SJSA1 (cell line): ENCODE measurements at regions not wholly inside any gene's neighbourhood (a gene's known extent, or its start where the extent isn't known, plus 50 kb on each side); places are given as distances from the start of the nearest gene placed in this dataset.

Source experiments
- DNase-seq, 2 experiments: peaks; one replicate each; pipeline ENCODE4 v3.0.0-alpha.2; 2015 to 2020; ENCODE audit warnings: low spot score in 2 of 2, low read depth in 1 of 2
- H3K27ac ChIP-seq: fragments of 250-450 bp; sonication (Bioruptor Pico); 2 replicates; pipeline ENCODE4 v1.5.1; 2020; ENCODE audit warnings: mild to moderate bottlenecking, moderate library complexity
- H3K27me3 ChIP-seq: fragments of 250-450 bp; sonication (Bioruptor Pico); replicated peaks from 2 replicates; pipeline ENCODE4 v1.5.1; 2020; ENCODE audit warnings: mild to moderate bottlenecking, moderate library complexity
- H3K36me3 ChIP-seq: fragments of 250-450 bp; sonication (Bioruptor Pico); 2 replicates; pipeline ENCODE4 v1.5.1; 2020; ENCODE audit warnings: mild to moderate bottlenecking
- H3K4me1 ChIP-seq: fragments of 250-450 bp; sonication (Bioruptor Pico); replicated peaks from 2 replicates; pipeline ENCODE4 v1.6.1; 2021; ENCODE audit warnings: mild to moderate bottlenecking
- H3K4me3 ChIP-seq: fragments of 250-450 bp; sonication (Bioruptor Pico); 2 replicates; pipeline ENCODE4 v1.5.1; 2020; ENCODE audit warnings: mild to moderate bottlenecking
- H3K9me3 ChIP-seq: fragments of 250-450 bp; sonication (Bioruptor Pico); replicated peaks from 2 replicates; pipeline ENCODE4 v1.5.1; 2020; ENCODE audit warnings: mild to moderate bottlenecking

DNA sequence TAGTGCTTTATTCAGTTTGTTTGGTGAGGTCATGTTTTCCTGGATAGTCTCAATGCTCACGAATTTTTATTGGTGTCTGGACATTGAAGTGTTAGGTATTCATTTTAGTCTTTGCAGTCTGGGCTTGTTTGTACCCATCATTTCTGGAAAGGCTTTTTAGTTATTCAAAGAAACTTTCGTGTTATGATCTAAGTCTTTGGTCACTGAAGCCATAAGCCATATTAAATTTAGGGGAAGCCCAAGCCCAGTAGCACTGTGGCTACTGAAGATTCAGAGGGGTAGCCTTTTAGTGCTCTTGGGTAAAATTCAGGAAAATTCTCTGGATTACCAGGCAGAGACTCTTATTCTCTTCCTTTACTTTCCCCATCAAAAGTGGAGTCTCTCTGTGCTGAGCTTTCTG is 56.2 kb upstream of the PEX5L start:
- no peaks in the 10 kb centered on the region for H3K27me3 ChIP-seq
- H3K4me1 ChIP-seq, result no peaks in the 10 kb centered on the region
- H3K4me3 ChIP-seq, result no peak overlapping the region
- no peak overlapping the region for H3K27ac ChIP-seq
- no peaks in the 10 kb centered on the region for H3K9me3 ChIP-seq
- H3K36me3 ChIP-seq, result no peaks in the 10 kb centered on the region
- DNase-seq, result no peak

- H3K27ac ChIP-seq, result no peak overlapping the region
- no peak overlapping the region for H3K4me3 ChIP-seq
- no peaks in the 10 kb centered on the region for H3K36me3 ChIP-seq
- H3K9me3 ChIP-seq, result no peaks in the 10 kb centered on the region
- no peaks in the 10 kb centered on the region for H3K4me1 ChIP-seq
- DNase-seq, result no peak
- H3K27me3 ChIP-seq, result no peaks in the 10 kb centered on the region
Observed at GRCh38 chr3:180093535-180093934, 56.8 kb upstream of the PEX5L start.

GRCh38 chr3:180097626-180098025 is 60.9 kb upstream of the PEX5L start:
- Histone ChIP-seq H3K4me3 (no peak overlapping the region), H3K4me1 (no peaks in the 10 kb centered on the region), H3K9me3 (no peaks in the 10 kb centered on the region), H3K36me3 (no peaks in the 10 kb centered on the region), H3K27ac (no peak overlapping the region), H3K27me3 (no peaks in the 10 kb centered on the region; the same call in 1 of the 2 replicates)
- no peak for DNase-seq

GRCh38 chr3:180102134-180102533 is 65.4 kb upstream of the PEX5L start:
- H3K4me1 ChIP-seq, result no peaks in the 10 kb centered on the region
- no peak overlapping the region for H3K27ac ChIP-seq
- H3K27me3 ChIP-seq, result no peaks in the 10 kb centered on the region; the same call in 1 of the 2 replicates
- DNase-seq, result no peak
- H3K4me3 ChIP-seq, result no peak overlapping the region
- no peaks in the 10 kb centered on the region for H3K36me3 ChIP-seq
- H3K9me3 ChIP-seq, result no peaks in the 10 kb centered on the region

GRCh38 chr3:180102604-180103003 is 65.9 kb upstream of the PEX5L start:
- H3K4me1 ChIP-seq, result no peaks in the 10 kb centered on the region
- H3K36me3 ChIP-seq, result no peaks in the 10 kb centered on the region
- no peak overlapping the region for H3K27ac ChIP-seq
- no peak for DNase-seq
- H3K27me3 ChIP-seq, result no peaks in the 10 kb centered on the region; the same call in 1 of the 2 replicates
- no peak overlapping the region for H3K4me3 ChIP-seq
- H3K9me3 ChIP-seq, result no peaks in the 10 kb centered on the region

GRCh38 chr3:180116203-180116602 is 79.5 kb upstream of the PEX5L start:
- no peaks in the 10 kb centered on the region for H3K27me3 ChIP-seq
- no peak overlapping the region for H3K27ac ChIP-seq
- no peak for DNase-seq
- no peaks in the 10 kb centered on the region for H3K4me1 ChIP-seq
- H3K9me3 ChIP-seq, result no peaks in the 10 kb centered on the region
- no peaks in the 10 kb centered on the region for H3K36me3 ChIP-seq
- H3K4me3 ChIP-seq, result no peak overlapping the region

DNA sequence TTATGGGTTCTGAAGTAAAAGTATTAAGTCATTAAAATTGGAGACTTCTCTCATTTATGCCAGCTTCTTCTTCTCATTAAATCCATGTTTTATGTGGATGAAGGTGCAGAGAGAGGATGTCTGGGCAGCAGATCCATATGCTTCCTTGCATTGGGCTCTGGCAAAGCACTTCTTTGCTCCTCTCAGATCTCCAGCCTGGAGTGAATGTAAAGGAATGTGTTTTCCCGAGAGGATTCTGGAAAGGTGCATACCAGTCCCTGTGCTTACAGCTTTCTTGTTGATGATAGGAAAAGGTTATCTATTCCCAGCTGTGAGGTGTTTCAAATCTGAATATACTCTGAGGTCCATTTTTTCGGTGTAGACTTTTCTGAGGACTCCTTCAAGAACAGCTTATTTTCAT is 79.9 kb upstream of the PEX5L start:
- Histone ChIP-seq H3K9me3 (no peaks in the 10 kb centered on the region), H3K36me3 (no peaks in the 10 kb centered on the region), H3K4me3 (no peak overlapping the region), H3K27me3 (no peaks in the 10 kb centered on the region), H3K27ac (no peak overlapping the region), H3K4me1 (no peaks in the 10 kb centered on the region)
- no peak for DNase-seq

DNA sequence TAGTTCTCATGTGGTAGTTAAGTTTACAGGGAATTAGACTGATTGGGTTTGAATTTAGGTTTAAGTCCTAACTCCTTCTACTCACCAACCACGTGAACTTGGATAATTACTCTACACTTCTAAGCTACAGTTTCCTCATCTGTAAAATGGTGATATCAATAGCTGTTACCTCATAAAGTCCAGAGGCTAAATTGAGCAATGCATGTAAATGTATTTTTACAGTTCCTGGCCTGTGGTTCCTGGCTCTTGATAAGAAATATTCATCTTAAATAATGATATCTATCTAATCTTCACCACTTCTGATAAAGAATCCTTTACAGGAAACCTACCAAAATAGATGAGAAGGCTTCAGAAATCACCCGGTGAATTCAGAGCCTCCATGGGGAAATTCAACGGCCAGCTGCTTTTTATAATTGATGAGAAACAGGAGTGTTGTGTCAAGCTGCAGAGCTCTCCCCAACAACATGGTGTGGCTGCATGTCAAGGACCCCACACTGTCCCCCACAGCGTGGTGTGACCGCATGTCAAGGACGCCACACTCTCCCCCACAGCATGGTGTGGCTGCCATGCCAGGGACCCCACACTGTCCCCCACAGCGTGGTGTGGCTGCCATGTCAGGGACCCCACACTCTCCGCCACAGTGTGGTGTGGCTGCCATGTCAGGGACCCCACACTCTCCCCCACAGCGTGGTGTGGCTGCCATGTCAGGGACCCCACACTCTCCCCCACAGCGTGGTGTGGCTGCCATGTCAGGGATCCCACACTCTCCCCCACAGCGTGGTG is 80.8 kb upstream of the PEX5L start:
- Histone ChIP-seq H3K9me3 (no peaks in the 10 kb centered on the region), H3K27me3 (no peaks in the 10 kb centered on the region), H3K4me1 (no peaks in the 10 kb centered on the region), H3K27ac (no peak overlapping the region), H3K36me3 (no peaks in the 10 kb centered on the region), H3K4me3 (no peak overlapping the region)
- DNase-seq, result no peak

GRCh38 chr3:180119567-180119966 is 82.8 kb upstream of the PEX5L start:
- DNase-seq, result no peak
- Histone ChIP-seq H3K27ac (no peak overlapping the region), H3K27me3 (no peaks in the 10 kb centered on the region), H3K9me3 (no peaks in the 10 kb centered on the region), H3K4me3 (no peak overlapping the region), H3K4me1 (no peaks in the 10 kb centered on the region), H3K36me3 (no peaks in the 10 kb centered on the region)

DNA sequence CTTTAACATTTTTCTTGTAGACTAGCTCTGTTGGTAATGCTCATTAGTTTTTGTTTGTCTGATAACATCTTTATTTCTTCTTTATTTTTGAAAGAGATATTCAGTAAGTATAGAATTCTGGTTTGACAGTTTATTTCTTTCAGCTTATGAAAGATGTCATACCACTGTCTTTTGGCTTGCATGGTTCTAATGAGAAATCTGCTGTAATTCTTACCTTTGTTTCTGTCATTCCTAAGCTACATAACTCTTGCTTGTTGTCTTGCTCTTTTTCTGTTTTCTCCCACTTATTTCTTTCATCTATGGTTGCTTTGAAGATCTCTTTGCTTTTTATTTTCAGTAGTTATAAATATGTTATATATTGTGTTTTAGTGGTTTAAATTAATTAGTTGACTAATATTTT is 87.2 kb upstream of the PEX5L start:
- H3K27me3 ChIP-seq, result no peaks in the 10 kb centered on the region
- no peak for DNase-seq
- no peak overlapping the region for H3K4me3 ChIP-seq
- H3K27ac ChIP-seq, result no peak overlapping the region
- H3K4me1 ChIP-seq, result no peaks in the 10 kb centered on the region
- H3K9me3 ChIP-seq, result no peaks in the 10 kb centered on the region
- H3K36me3 ChIP-seq, result no peaks in the 10 kb centered on the region

DNA sequence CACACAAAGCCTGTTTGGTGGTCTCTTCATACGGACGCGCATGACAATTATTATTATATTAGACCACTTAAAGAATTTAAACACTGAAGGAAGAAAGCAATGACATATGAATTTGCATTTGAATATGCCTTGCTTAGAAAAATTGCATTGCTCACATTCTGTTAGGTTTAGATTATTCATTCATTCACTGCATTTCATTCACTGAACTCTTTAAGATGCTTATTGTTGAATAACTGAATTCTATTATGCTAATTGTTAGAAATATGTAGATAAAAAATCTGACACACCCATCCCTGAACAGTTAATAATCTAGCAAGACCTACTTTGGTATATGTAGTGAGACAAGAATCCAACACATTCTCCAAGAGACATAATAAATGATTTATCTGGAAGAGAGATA is 94.4 kb upstream of the PEX5L start:
- H3K27me3 ChIP-seq, result no peaks in the 10 kb centered on the region
- no peaks in the 10 kb centered on the region for H3K9me3 ChIP-seq
- no peak overlapping the region for H3K27ac ChIP-seq
- no peak for DNase-seq
- H3K4me3 ChIP-seq, result no peak overlapping the region
- H3K36me3 ChIP-seq, result no peaks in the 10 kb centered on the region
- no peaks in the 10 kb centered on the region for H3K4me1 ChIP-seq

DNA sequence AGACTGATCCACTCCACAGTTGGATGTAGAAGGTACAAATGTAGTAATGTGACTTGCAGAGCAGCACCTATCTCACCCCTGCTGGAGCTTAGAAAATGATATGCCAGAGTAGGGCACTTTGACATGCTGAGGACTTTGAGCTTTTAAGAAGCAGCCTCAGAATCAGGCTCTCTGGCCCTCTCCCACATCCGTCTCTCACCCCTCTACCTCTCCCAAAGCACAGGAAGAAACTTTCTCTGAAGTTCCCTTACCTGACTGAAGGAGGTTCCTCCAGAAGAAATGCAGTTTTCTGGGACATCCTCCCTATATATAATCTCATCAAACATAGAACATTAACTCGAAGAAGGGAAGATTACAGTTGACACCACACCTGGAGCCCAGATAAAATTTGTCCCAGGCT is 98.4 kb upstream of the PEX5L start:
- H3K27me3 ChIP-seq, result no peaks in the 10 kb centered on the region
- H3K36me3 ChIP-seq, result no peaks in the 10 kb centered on the region
- H3K4me3 ChIP-seq, result no peak overlapping the region
- no peak overlapping the region for H3K27ac ChIP-seq
- H3K4me1 ChIP-seq, result no peaks in the 10 kb centered on the region
- H3K9me3 ChIP-seq, result no peaks in the 10 kb centered on the region
- no peak for DNase-seq

DNA sequence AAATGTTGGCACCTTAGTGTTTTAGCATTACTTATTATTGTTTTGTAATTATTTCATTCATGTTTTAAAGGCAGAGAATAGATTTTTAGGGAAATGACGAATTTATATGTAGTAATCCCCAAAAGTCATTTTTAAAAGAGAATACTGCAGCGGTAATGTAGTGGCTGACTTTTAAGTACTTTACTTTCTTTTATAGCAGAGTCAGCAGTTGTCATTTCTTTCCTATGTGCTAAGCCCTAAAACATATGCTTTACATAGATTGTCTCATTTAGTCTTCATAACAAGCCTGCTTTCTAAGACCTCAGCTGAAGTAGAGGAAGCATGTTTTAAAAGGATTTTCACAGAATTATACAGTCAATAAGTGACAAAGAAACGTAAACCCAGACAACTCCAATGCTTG is 102.1 kb upstream of the PEX5L start:
- no peak for DNase-seq
- H3K4me1 ChIP-seq, result no peaks in the 10 kb centered on the region
- no peaks in the 10 kb centered on the region for H3K9me3 ChIP-seq
- H3K27ac ChIP-seq, result no peak overlapping the region
- H3K27me3 ChIP-seq, result no peaks in the 10 kb centered on the region
- H3K4me3 ChIP-seq, result no peak overlapping the region
- no peaks in the 10 kb centered on the region for H3K36me3 ChIP-seq

- Histone ChIP-seq H3K9me3 (no peaks in the 10 kb centered on the region), H3K27ac (no peak overlapping the region), H3K4me3 (no peak overlapping the region), H3K36me3 (no peaks in the 10 kb centered on the region), H3K4me1 (no peaks in the 10 kb centered on the region), H3K27me3 (no peaks in the 10 kb centered on the region)
- no peak for DNase-seq
Observed at GRCh38 chr3:180142041-180142440, 105.3 kb upstream of the PEX5L start.

DNA sequence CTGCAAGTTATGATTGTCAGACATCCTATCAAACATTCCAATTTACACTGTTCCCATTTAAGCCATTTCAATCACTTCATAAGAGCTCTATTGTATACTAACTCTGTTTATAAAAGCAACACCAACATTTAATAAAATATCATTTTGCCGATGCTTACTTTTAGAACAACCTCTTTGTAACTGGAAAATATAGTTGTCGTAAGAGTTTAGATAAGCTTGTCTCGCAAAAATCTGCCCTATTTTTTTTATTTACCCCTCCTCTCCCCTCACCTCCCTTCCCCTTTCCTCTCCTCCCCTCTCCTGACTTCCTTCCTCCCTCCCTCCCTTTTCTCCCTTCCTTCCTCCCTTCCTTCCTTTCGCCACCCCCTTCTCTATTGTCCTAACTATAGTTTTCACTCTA is 105.7 kb upstream of the PEX5L start:
- Histone ChIP-seq H3K4me1 (no peaks in the 10 kb centered on the region), H3K36me3 (no peaks in the 10 kb centered on the region), H3K27me3 (no peaks in the 10 kb centered on the region), H3K4me3 (no peak overlapping the region), H3K9me3 (no peaks in the 10 kb centered on the region), H3K27ac (no peak overlapping the region)
- DNase-seq, result no peak
